HepG2 (cell line): ENCODE measurements at regions not wholly inside any gene's neighbourhood (a gene's known extent, or its start where the extent isn't known, plus 50 kb on each side); places are given as distances from the start of the nearest gene placed in this dataset.

Source experiments
- CTCF ChIP-seq: sonication (generic); formaldehyde crosslinking; IDR thresholded peaks from 2 replicates; pipeline ENCODE4 v1.5.0; 2020; ENCODE audit warnings: mild to moderate bottlenecking, missing genetic modification reagents, moderate library complexity
- ESRRA ChIP-seq: sonication (generic); formaldehyde crosslinking; IDR thresholded peaks from 2 replicates; pipeline ENCODE4 v1.5.1; 2020; ENCODE audit warnings: mild to moderate bottlenecking, low read depth, missing genetic modification reagents
- HCFC1 ChIP-seq: fragments of 150-350 bp; IDR thresholded peaks from 2 replicates; pipeline ENCODE4 v1.6.1; 2014; ENCODE audit warnings: low read depth, low read length
- HNRNPLL ChIP-seq: fragments of 200-400 bp; formaldehyde crosslinking; IDR thresholded peaks from 2 replicates; pipeline ENCODE4 v1.6.1; 2017; ENCODE audit warnings: mild to moderate bottlenecking, low read depth, low read length; ENCODE audit not compliant: poor library complexity, severe bottlenecking
- HOXA5 ChIP-seq: sonication (generic); formaldehyde crosslinking; IDR thresholded peaks from 2 replicates; pipeline ENCODE4 v1.4.0; 2020; ENCODE audit warnings: missing genetic modification reagents
- HOXA7 ChIP-seq: sonication (generic); formaldehyde crosslinking; IDR thresholded peaks from 2 replicates; pipeline ENCODE4 v1.8.1; 2022; ENCODE audit warnings: mild to moderate bottlenecking, missing genetic modification reagents, moderate library complexity
- KLF12 ChIP-seq: sonication (generic); formaldehyde crosslinking; IDR thresholded peaks from 2 replicates; pipeline ENCODE4 v1.4.0; 2020; ENCODE audit warnings: missing genetic modification reagents, borderline replicate concordance
- RBM22 ChIP-seq: fragments of 200-400 bp; formaldehyde crosslinking; optimal IDR thresholded peaks from 2 replicates; pipeline ENCODE3; 2017; ENCODE audit warnings: mild to moderate bottlenecking, low read length, moderate library complexity
- SMC3 ChIP-seq: IDR thresholded peaks from 2 replicates; pipeline ENCODE4 v1.6.1; 2011; ENCODE audit warnings: low read length, improper control_type of control experiment
- TIGD3 ChIP-seq: sonication (generic); formaldehyde crosslinking; IDR thresholded peaks from 2 replicates; pipeline ENCODE4 v1.5.1; 2020; ENCODE audit warnings: mild to moderate bottlenecking, missing genetic modification reagents, borderline replicate concordance
- ZIK1 ChIP-seq: sonication (generic); formaldehyde crosslinking; IDR thresholded peaks from 2 replicates; pipeline ENCODE4 v1.5.0; 2020; ENCODE audit warnings: mild to moderate bottlenecking, low read depth, missing genetic modification reagents, borderline replicate concordance
- ZNF256 ChIP-seq: sonication (generic); formaldehyde crosslinking; conservative IDR thresholded peaks from 2 replicates; pipeline ENCODE4 v1.4.0; 2020; ENCODE audit warnings: missing genetic modification reagents
- ZNF430 ChIP-seq: sonication (generic); formaldehyde crosslinking; IDR thresholded peaks from 2 replicates; pipeline ENCODE4 v1.9.0; 2021; ENCODE audit warnings: mild to moderate bottlenecking, missing genetic modification reagents
- ZNF510 ChIP-seq: sonication (generic); formaldehyde crosslinking; IDR thresholded peaks from 2 replicates; pipeline ENCODE4 v1.4.0; 2020; ENCODE audit warnings: low read depth, mild to moderate bottlenecking, missing genetic modification reagents
- ZNF572 ChIP-seq: sonication (generic); formaldehyde crosslinking; IDR thresholded peaks from 2 replicates; pipeline ENCODE4 v1.5.1; 2020; ENCODE audit warnings: mild to moderate bottlenecking, missing genetic modification reagents
- ZNF598 ChIP-seq: sonication (generic); formaldehyde crosslinking; IDR thresholded peaks from 2 replicates; pipeline ENCODE4 v1.5.1; 2020; ENCODE audit warnings: mild to moderate bottlenecking, missing genetic modification reagents, borderline replicate concordance
- ZNF709 ChIP-seq: sonication (generic); formaldehyde crosslinking; IDR thresholded peaks from 2 replicates; pipeline ENCODE4 v1.5.0; 2020; ENCODE audit warnings: mild to moderate bottlenecking, missing genetic modification reagents
- TF ChIP-seq, protein P1 (sequence below): sonication (generic); formaldehyde crosslinking; IDR thresholded peaks from 2 replicates; pipeline ENCODE4 v1.5.1; 2020; ENCODE audit warnings: missing genetic modification reagents, mild to moderate bottlenecking, borderline replicate concordance
- TF ChIP-seq, protein P2 (sequence below): sonication (generic); formaldehyde crosslinking; IDR thresholded peaks from 2 replicates; pipeline ENCODE4 v1.4.0; 2020; ENCODE audit warnings: mild to moderate bottlenecking, missing genetic modification reagents
- TF ChIP-seq, protein P3 (sequence below): sonication (generic); formaldehyde crosslinking; IDR thresholded peaks from 2 replicates; pipeline ENCODE4 v1.5.0; 2020; ENCODE audit warnings: missing genetic modification reagents
- TF ChIP-seq, protein P4 (sequence below): sonication (generic); formaldehyde crosslinking; IDR thresholded peaks from 2 replicates; pipeline ENCODE4 v1.4.0; 2020; ENCODE audit warnings: mild to moderate bottlenecking, missing genetic modification reagents

DNA sequence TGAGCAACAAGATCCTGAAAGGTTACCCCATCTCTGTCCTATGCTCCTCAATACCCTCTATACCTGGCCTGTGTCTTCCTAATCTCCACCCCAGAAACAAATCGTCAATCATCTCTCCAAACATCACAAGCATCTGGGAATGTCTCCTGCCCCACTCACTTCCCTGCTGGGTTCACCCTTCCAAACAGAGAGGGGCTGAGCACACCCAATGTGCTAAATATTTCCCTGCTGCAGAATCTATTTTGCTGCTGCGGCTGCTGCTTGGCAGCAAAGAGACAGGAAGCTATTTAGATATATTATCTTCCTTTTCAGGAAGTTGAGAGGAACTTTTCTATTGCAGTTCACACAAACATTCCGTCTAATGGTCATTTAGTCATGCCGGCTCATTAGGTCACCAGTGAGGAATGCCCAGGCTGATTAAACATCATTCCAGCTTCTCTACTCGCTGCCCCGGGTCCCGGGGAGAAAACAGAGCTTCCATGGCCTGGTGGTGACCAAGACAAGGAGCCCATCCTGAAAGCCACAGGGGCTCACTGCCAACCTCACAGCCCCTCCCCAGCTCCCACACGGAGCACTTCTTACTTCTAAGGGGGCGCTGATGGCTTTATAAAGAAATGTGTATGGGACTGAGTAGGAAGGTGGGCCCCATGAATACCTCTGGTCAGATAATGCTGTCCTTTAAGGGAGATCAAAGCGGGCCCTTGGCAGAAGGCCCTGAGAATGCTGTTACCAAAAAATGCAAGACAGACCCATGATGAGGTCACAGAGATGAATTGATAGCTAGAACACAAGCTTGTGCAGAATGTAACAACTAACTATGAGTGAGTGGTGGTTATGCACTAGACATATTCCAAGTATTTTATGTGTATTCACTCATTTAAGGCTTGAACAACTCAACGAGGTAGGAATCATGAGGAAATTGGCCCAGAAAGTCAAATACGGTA, 218.3 kb downstream of the SOX9 start (continued):
- TF ChIP-seq ZNF709: peak; percentile 72; the same call in 1 of the 2 replicates
- TF ChIP-seq, protein P1, sequence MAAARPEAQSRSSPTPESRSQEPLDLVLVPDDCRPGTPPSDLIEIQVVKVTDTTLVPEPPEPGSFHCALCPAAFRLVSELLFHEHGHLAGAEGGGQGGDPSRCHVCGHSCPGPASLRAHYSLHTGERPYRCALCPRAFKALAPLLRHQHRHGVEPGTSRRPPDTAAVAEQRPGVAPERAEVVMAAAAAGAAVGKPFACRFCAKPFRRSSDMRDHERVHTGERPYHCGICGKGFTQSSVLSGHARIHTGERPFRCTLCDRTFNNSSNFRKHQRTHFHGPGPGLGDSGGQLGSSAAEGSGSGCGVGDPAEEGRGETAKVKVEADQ: no peak
- TF ChIP-seq HNRNPLL: no peak
- TF ChIP-seq HOXA5 (CRISPR knock-in tag): 0 out of 2 replicates have a peak, but pooled peaks have one; percentile 50
- 0 out of 2 replicates have a peak, but pooled peaks have one; percentile 36 for TF ChIP-seq ZNF572 (CRISPR knock-in tag)
- no peak for TF ChIP-seq HOXA7 (CRISPR knock-in tag)
- TF ChIP-seq HCFC1: no peak
- TF ChIP-seq ZNF256 (CRISPR knock-in tag): no peak
- 0 out of 2 replicates have a peak, but pooled peaks have one; percentile 37 for TF ChIP-seq ESRRA (CRISPR knock-in tag)
- no peak for TF ChIP-seq ZNF510 (CRISPR knock-in tag)
- TF ChIP-seq, protein P2, sequence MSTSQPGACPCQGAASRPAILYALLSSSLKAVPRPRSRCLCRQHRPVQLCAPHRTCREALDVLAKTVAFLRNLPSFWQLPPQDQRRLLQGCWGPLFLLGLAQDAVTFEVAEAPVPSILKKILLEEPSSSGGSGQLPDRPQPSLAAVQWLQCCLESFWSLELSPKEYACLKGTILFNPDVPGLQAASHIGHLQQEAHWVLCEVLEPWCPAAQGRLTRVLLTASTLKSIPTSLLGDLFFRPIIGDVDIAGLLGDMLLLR (CRISPR knock-in tag): no peak
- TF ChIP-seq ZNF430 (CRISPR knock-in tag): peak; percentile 51; the same call in 1 of the 2 replicates
- TF ChIP-seq, protein P3, sequence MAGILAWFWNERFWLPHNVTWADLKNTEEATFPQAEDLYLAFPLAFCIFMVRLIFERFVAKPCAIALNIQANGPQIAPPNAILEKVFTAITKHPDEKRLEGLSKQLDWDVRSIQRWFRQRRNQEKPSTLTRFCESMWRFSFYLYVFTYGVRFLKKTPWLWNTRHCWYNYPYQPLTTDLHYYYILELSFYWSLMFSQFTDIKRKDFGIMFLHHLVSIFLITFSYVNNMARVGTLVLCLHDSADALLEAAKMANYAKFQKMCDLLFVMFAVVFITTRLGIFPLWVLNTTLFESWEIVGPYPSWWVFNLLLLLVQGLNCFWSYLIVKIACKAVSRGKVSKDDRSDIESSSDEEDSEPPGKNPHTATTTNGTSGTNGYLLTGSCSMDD (CRISPR knock-in tag): no peak
- TF ChIP-seq KLF12 (CRISPR knock-in tag): no peak
- TF ChIP-seq RBM22: no peak
- TF ChIP-seq ZNF598 (CRISPR knock-in tag): no peak
- TF ChIP-seq, protein P4, sequence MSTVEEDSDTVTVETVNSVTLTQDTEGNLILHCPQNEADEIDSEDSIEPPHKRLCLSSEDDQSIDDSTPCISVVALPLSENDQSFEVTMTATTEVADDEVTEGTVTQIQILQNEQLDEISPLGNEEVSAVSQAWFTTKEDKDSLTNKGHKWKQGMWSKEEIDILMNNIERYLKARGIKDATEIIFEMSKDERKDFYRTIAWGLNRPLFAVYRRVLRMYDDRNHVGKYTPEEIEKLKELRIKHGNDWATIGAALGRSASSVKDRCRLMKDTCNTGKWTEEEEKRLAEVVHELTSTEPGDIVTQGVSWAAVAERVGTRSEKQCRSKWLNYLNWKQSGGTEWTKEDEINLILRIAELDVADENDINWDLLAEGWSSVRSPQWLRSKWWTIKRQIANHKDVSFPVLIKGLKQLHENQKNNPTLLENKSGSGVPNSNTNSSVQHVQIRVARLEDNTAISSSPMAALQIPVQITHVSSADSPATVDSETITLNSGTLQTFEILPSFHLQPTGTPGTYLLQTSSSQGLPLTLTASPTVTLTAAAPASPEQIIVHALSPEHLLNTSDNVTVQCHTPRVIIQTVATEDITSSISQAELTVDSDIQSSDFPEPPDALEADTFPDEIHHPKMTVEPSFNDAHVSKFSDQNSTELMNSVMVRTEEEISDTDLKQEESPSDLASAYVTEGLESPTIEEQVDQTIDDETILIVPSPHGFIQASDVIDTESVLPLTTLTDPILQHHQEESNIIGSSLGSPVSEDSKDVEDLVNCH: no peak
- no peak for TF ChIP-seq ZIK1
- no peak for TF ChIP-seq TIGD3 (CRISPR knock-in tag)
- no peak for TF ChIP-seq CTCF
- no peak for TF ChIP-seq SMC3
